NCI-H2171 treated with DMSO at 0.1 percent for 48 hours (cell line): ENCODE measurements at regions not wholly inside any gene's neighbourhood (a gene's known extent, or its start where the extent isn't known, plus 50 kb on each side); places are given as distances from the start of the nearest gene placed in this dataset.
A peak's percentile ranks its signal among the peaks of the same experiment; 100 is the strongest.

ENCODE experiments used
- DNase-seq: peaks from one replicate; lab custom pipeline; 2025; lab: John Stamatoyannopoulos, UW

- DNase-seq, result no peak
These were observed 171.3 kb downstream of the C5orf15 start for GRCh38 chr5:133797167-133797566.

- DNase-seq, result no peak
These were observed 172.2 kb downstream of the C5orf15 start for GRCh38 chr5:133796186-133796585.

GRCh38 chr5:133794771-133795415, 173.5 kb downstream of the C5orf15 start:
- DNase-seq, result peak; percentile 8

- no peak for DNase-seq
These were observed 174.5 kb downstream of the C5orf15 start for GRCh38 chr5:133793756-133794465.

GRCh38 chr5:133792655-133793054, 175.8 kb downstream of the C5orf15 start:
- DNase-seq, result no peak

- DNase-seq, result no peak
These were observed 176.4 kb downstream of the C5orf15 start for GRCh38 chr5:133792024-133792423.

GRCh38 chr5:133790898-133791297, 177.5 kb downstream of the C5orf15 start:
- peak; percentile 63 for DNase-seq

GRCh38 chr5:133789428-133789827, 177.1 kb upstream of the FSTL4 start:
- DNase-seq, result no peak

GRCh38 chr5:133788121-133788520, 175.8 kb upstream of the FSTL4 start:
- DNase-seq, result no peak

- DNase-seq, result no peak
These were observed 174.1 kb upstream of the FSTL4 start for GRCh38 chr5:133786420-133786819.

GRCh38 chr5:133785182-133785581, 172.8 kb upstream of the FSTL4 start:
- no peak for DNase-seq

GRCh38 chr5:133783481-133783880, 171.1 kb upstream of the FSTL4 start:
- no peak for DNase-seq

- DNase-seq, result no peak
These were observed 170.4 kb upstream of the FSTL4 start for GRCh38 chr5:133782736-133783135.

GRCh38 chr5:133781436-133782225, 169.3 kb upstream of the FSTL4 start:
- no peak for DNase-seq

GRCh38 chr5:133780619-133781280, 168.4 kb upstream of the FSTL4 start:
- DNase-seq, result no peak

GRCh38 chr5:133779828-133780475, 167.6 kb upstream of the FSTL4 start:
- DNase-seq, result no peak

GRCh38 chr5:133778636-133779035, 166.3 kb upstream of the FSTL4 start:
- no peak for DNase-seq

GRCh38 chr5:133777951-133778350, 165.6 kb upstream of the FSTL4 start:
- no peak for DNase-seq

- no peak for DNase-seq
These were observed 163.4 kb upstream of the FSTL4 start for GRCh38 chr5:133775584-133776304.

GRCh38 chr5:133773247-133774202, 161.2 kb upstream of the FSTL4 start:
- DNase-seq, result no peak
